ENCODE measurements at regions not wholly inside any gene's neighbourhood (a gene's known extent, or its start where the extent isn't known, plus 50 kb on each side); places are given as distances from the start of the nearest gene placed in this dataset.

- no peak overlapping the region for H3K4me2 ChIP-seq (ENCODE audit: insufficient read depth, low read length)
- no peak overlapping the region for H2AFZ ChIP-seq (ENCODE audit: low read depth, low read length)
- DNase-seq (ENCODE audit: low read depth, low spot score) (no peak), FAIRE-seq (no peak)
- H3K4me3 ChIP-seq (replicated peaks in 1 of 3; ENCODE audit: insufficient read depth in 1 of 3, low read depth in 1 of 3, low read length in 3 of 3): no peak overlapping the region
- H3K9me1 ChIP-seq (replicated peaks; ENCODE audit: control insufficient read depth, extremely low read depth, insufficient read depth, low read length): no peaks in the 10 kb centered on the region
- dilution Hi-C loops (cut with MboI; ENCODE audit: extremely low pct_ligation_motif_present, low sequenced_read_pairs): no loop called here
- no peaks in the 10 kb centered on the region for H3K27me3 ChIP-seq (ENCODE audit: control insufficient read depth in 2 of 2, insufficient read depth in 2 of 2, low read length in 2 of 2)
- H3K4me1 ChIP-seq (ENCODE audit: control insufficient read depth, extremely low read depth, insufficient read depth, low read length): no peaks in the 10 kb centered on the region
- BruUV-seq (replicated peaks): no TSS peak
- CTCF ChIA-PET: no interaction called here
- no peaks in the 10 kb centered on the region for H4K20me1 ChIP-seq (replicated peaks; ENCODE audit: control insufficient read depth, extremely low read depth, insufficient read depth, low read length)
- no peaks in the 10 kb centered on the region for H3K9me3 ChIP-seq (replicated peaks; ENCODE audit: control insufficient read depth, insufficient read depth, low read length)
- TF ChIP-seq POLR2A (IDR thresholded peaks at IDR 0.05; ENCODE audit: low read depth, low read length) (no peak), JUN (IDR thresholded peaks at IDR 0.05; ENCODE audit: borderline replicate concordance, insufficient read depth, insufficient read length, low read depth) (no peak)
- H3K36me3 ChIP-seq (ENCODE audit: control insufficient read depth in 2 of 2, extremely low read depth in 1 of 2, insufficient read depth in 2 of 2, low read length in 2 of 2): no peaks in the 10 kb centered on the region
- POLR2A ChIA-PET: no interaction called here
- H3K79me2 ChIP-seq (ENCODE audit: control insufficient read depth, insufficient read depth, low read length): no peaks in the 10 kb centered on the region
- intact Hi-C loops (cut with micrococcal nuclease): no loop called here
- H3K9ac ChIP-seq (replicated peaks; ENCODE audit: extremely low read depth, insufficient read depth, low read length): no peak overlapping the region
- no peak overlapping the region for H3K27ac ChIP-seq (ENCODE audit: insufficient read depth, low read depth, low read length)
Observed at GRCh38 chr9:30505311-30505710, 1879.1 kb upstream of the ACO1 start.

- no peak for FAIRE-seq
- H3K36me3 ChIP-seq (ENCODE audit: control insufficient read depth in 2 of 2, extremely low read depth in 1 of 2, insufficient read depth in 2 of 2, low read length in 2 of 2): no peaks in the 10 kb centered on the region
- no peak overlapping the region for H3K4me2 ChIP-seq (ENCODE audit: insufficient read depth, low read length)
- no TSS peak for BruUV-seq (replicated peaks)
- no peaks in the 10 kb centered on the region for H4K20me1 ChIP-seq (replicated peaks; ENCODE audit: control insufficient read depth, extremely low read depth, insufficient read depth, low read length)
- H2AFZ ChIP-seq (ENCODE audit: low read depth, low read length): no peak overlapping the region
- ChIA-PET POLR2A (no interaction called here), CTCF (no interaction called here)
- no peak overlapping the region for H3K4me3 ChIP-seq (replicated peaks in 1 of 3; ENCODE audit: insufficient read depth in 1 of 3, low read depth in 1 of 3, low read length in 3 of 3)
- intact Hi-C loops (cut with micrococcal nuclease): no loop called here
- H3K27me3 ChIP-seq (ENCODE audit: control insufficient read depth in 2 of 2, insufficient read depth in 2 of 2, low read length in 2 of 2): no peaks in the 10 kb centered on the region
- no peak overlapping the region for H3K27ac ChIP-seq (ENCODE audit: insufficient read depth, low read depth, low read length)
- H3K9ac ChIP-seq (replicated peaks; ENCODE audit: extremely low read depth, insufficient read depth, low read length): no peak overlapping the region
- dilution Hi-C loops (cut with MboI; ENCODE audit: extremely low pct_ligation_motif_present, low sequenced_read_pairs): no loop called here
- H3K9me1 ChIP-seq (replicated peaks; ENCODE audit: control insufficient read depth, extremely low read depth, insufficient read depth, low read length): no peaks in the 10 kb centered on the region
- no peaks in the 10 kb centered on the region for H3K79me2 ChIP-seq (ENCODE audit: control insufficient read depth, insufficient read depth, low read length)
- DNase-seq (ENCODE audit: low read depth, low spot score): no peak
- H3K9me3 ChIP-seq (replicated peaks; ENCODE audit: control insufficient read depth, insufficient read depth, low read length): no peaks in the 10 kb centered on the region
- TF ChIP-seq GATA2 (IDR thresholded peaks at IDR 0.05; ENCODE audit: insufficient read depth, insufficient read length, low read depth, low read length) (no peak), POLR2AphosphoS5 (IDR thresholded peaks at IDR 0.05; ENCODE audit: insufficient read depth, low read depth, low read length) (no peak), MAX (IDR thresholded peaks at IDR 0.05; ENCODE audit: insufficient read depth, insufficient read length) (no peak), POLR2A (IDR thresholded peaks at IDR 0.05; ENCODE audit: low read depth, low read length) (no peak)
- no peaks in the 10 kb centered on the region for H3K4me1 ChIP-seq (ENCODE audit: control insufficient read depth, extremely low read depth, insufficient read depth, low read length)
Observed at GRCh38 chr9:30506749-30507148, 1877.7 kb upstream of the ACO1 start.
